Upper lobe of left lung (tissue), 6 donors: ENCODE measurements at regions not wholly inside any gene's neighbourhood (a gene's known extent, or its start where the extent isn't known, plus 50 kb on each side); places are given as distances from the start of the nearest gene placed in this dataset.
"Not testable (repeated sequence)": the region's sequence is repeated elsewhere in the genome, so short reads cannot be mapped to it uniquely, and the experiment has no call there.

Source experiments
- ATAC-seq, 2 donors: fragments of 200-7000 bp; cut with Tn5 transposase; one replicate each; pipeline ENCODE4 v1.9.1; 2022; ENCODE audit warnings: mild to moderate bottlenecking in 2 of 2, moderate library complexity in 2 of 2; ENCODE audit not compliant: low FRiP score in 2 of 2
- DNase-seq, 2 donors: peaks; one replicate each; pipeline ENCODE4 v3.0.0-alpha.2; 2019 to 2020
- H3K27ac ChIP-seq, 4 donors: fragments of 200-600 bp; sonication (generic); one replicate each; pipeline ENCODE4 v1.5.1; 2016 to 2019
- H3K27me3 ChIP-seq, 4 donors: fragments of 200-600 bp; sonication (generic); one replicate each; pipeline ENCODE4 v1.5.1; 2017 to 2019
- H3K36me3 ChIP-seq, 4 donors: fragments of 200-600 bp; sonication (generic); one replicate each; pipeline ENCODE4 v1.5.1; 2016 to 2019
- H3K4me1 ChIP-seq, 4 donors: fragments of 200-600 bp; sonication (generic); one replicate each; pipeline ENCODE4 v1.5.1; 2018 to 2019
- H3K4me3 ChIP-seq, 4 donors: fragments of 200-600 bp; sonication (generic); one replicate each; pipeline ENCODE4 v1.5.1; 2017 to 2019; ENCODE audit warnings: mild to moderate bottlenecking in 2 of 4, moderate library complexity in 1 of 4
- H3K9me3 ChIP-seq, 4 donors: fragments of 200-600 bp; sonication (generic); one replicate each; pipeline ENCODE4 v1.5.1; 2018 to 2019
- CTCF ChIP-seq, 6 experiments: fragments of 450-650 bp in 4 of 6; fragments of 200-600 bp in 2 of 6; sonication (generic) in 2 of 6; IDR thresholded peaks; one replicate each; pipeline ENCODE4 v1.5.1; 2016 to 2019; ENCODE audit warnings: antibody characterized with exemption in 6 of 6
- EP300 ChIP-seq, 4 donors: sonication (generic); formaldehyde crosslinking; IDR thresholded peaks; one replicate each; pipeline ENCODE4 v1.5.1; 2017; ENCODE audit warnings: antibody characterized with exemption in 4 of 4, control low read depth in 2 of 4
- POLR2A ChIP-seq, 4 donors: fragments of 450-650 bp; IDR thresholded peaks; one replicate each; pipeline ENCODE4 v1.5.1; 2016 to 2017; ENCODE audit warnings: antibody characterized with exemption in 4 of 4, mild to moderate bottlenecking in 2 of 4
- POLR2AphosphoS5 ChIP-seq, 2 donors: sonication (generic); formaldehyde crosslinking; IDR thresholded peaks; one replicate each; pipeline ENCODE4 v1.5.1; 2017; ENCODE audit warnings: antibody characterized with exemption in 2 of 2
- WGBS, 2 donors: methylation state at CpG; one replicate each; pipeline ENCODE4 v1.1.5; 2017 to 2018; 5-methylcytosine and 5-hydroxymethylcytosine counted together
- donor health status: DM: no; HTN: no; CAD: no; lungs with moderate emphysema.
- donor health status: DM: no; HTN: yes; CAD: no; lungs with severe emphysema.

DNA sequence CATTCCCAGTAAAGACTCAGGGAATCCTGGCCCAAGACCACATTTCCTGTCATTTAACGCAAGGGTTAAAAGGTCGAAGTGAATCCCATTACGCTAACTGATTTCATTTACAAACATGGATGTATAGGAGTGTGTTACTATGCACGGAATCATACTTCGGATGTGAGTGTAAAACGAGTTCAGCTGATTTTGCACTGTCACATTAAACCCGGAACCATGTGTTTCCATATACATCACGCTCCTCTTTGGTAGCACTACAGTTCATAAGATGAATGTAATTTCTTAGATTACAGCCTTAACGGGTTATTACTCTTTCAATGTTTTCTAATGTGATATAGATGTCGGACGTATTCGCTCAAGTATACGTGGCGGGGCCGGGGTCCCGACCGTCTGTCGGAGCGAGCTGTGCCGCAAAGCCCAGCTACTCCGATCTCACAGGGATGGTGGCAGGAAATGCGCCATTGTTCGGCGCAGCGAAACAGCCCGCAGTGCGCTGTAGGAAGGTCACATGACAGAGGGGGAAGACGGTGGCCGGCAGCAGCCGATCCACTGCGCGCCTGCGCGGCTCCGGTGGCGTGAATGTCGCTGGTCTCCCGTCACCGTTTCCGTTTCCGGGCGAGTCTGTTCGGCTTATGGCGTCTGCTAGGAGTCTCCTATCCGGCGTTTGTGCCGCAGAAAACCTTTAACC lies 97.3 kb downstream of the NPAP1 start:
- Histone ChIP-seq H3K4me1 (no peaks in the 10 kb centered on the region), H3K9me3 (peaks cover 0 to 18% (median 10%) of the 10 kb centered on the region in 4 donors), H3K27ac (no peak overlapping the region), H3K27me3 (no peaks in the 10 kb centered on the region), H3K4me3 (peak overlapping the region in 3 of 4 donors; percentile 26 to 50 (median 32)), H3K36me3 (no peaks in the 10 kb centered on the region)
- DNase-seq (peak; percentile 39 to 92), ATAC-seq (peak; percentile 30 to 68)
- 30 to 35% methylated on average over 35 to 47 of the region's 47 CpGs for WGBS, 2 donors
- TF ChIP-seq POLR2AphosphoS5 (IDR thresholded peaks at IDR 0.05) (no peak), POLR2A (IDR thresholded peaks at IDR 0.05) (no peak), EP300 (IDR thresholded peaks at IDR 0.05) (no peak), CTCF (IDR thresholded peaks at IDR 0.05) (no peak)

DNA sequence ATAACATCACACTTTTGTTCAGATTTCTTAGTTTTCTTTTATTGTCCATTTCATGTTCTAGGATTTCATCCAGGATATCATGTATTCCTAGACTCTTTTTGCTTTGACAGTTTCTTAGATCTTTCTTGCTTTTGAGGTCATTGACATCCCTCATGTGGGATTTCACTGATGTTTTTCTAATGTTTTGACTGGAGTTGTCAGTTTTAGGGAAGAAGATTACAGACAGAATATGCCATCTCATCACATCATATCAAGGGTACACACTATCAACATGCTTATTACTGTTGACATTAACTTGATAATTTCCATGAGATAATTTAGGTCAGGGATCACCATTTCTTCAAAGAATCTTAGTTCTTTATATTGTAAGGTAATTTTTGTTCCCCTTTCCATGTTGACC lies 101.7 kb downstream of the NPAP1 start:
- no peak for DNase-seq
- Histone ChIP-seq H3K4me1 (no peaks in the 10 kb centered on the region), H3K27ac (no peak overlapping the region), H3K9me3 (peaks cover 0 to 18% (median 8%) of the 10 kb centered on the region in 4 donors), H3K27me3 (no peaks in the 10 kb centered on the region), H3K36me3 (no peaks in the 10 kb centered on the region), H3K4me3 (no peak overlapping the region)
- TF ChIP-seq EP300 (IDR thresholded peaks at IDR 0.05) (no peak), POLR2A (IDR thresholded peaks at IDR 0.05) (no peak), CTCF (IDR thresholded peaks at IDR 0.05) (no peak), POLR2AphosphoS5 (IDR thresholded peaks at IDR 0.05) (no peak)
- no peak for ATAC-seq

GRCh38 chr15:24784506-24784905 lies 108.9 kb downstream of the NPAP1 start:
- Histone ChIP-seq H3K27me3 (no peaks in the 10 kb centered on the region), H3K4me3 (no peak overlapping the region), H3K4me1 (no peaks in the 10 kb centered on the region), H3K36me3 (no peaks in the 10 kb centered on the region), H3K9me3 (peaks cover 0 to 3% (median 0%) of the 10 kb centered on the region in 4 donors), H3K27ac (no peak overlapping the region)
- no peak for ATAC-seq
- WGBS, 2 donors: 39 to 41% methylated on average over 4 of the region's 4 CpGs
- TF ChIP-seq CTCF (IDR thresholded peaks at IDR 0.05): no peak
- DNase-seq: no peak

DNA sequence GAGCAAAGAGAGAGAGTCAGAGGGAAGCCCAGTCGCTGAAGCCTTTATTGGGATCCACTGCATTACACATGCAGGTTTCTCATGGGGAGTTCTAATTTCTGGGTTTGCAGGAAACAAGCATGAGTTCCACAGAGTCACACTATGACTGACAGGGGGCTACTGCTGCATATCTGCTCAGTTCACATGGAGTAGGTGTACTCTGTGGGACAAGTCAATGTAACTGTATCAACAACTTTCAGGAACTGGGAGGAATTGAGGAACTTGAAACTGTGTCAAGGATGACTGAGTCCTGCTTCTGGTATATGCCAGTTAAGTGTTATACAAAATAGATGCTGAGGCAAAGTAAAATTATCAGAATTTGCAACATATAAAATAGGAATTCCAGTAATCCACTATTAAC lies 110.8 kb downstream of the NPAP1 start:
- WGBS, 2 donors: 56 to 76% methylated on average over 1 of the region's 1 CpG
- ATAC-seq (no peak), DNase-seq (no peak)
- Histone ChIP-seq H3K4me1 (no peaks in the 10 kb centered on the region), H3K27me3 (no peaks in the 10 kb centered on the region), H3K36me3 (no peaks in the 10 kb centered on the region), H3K4me3 (no peak overlapping the region), H3K9me3 (peaks cover 0 to 3% (median 0%) of the 10 kb centered on the region in 4 donors), H3K27ac (no peak overlapping the region)
- TF ChIP-seq POLR2A (IDR thresholded peaks at IDR 0.05) (no peak), POLR2AphosphoS5 (IDR thresholded peaks at IDR 0.05) (no peak)

DNA sequence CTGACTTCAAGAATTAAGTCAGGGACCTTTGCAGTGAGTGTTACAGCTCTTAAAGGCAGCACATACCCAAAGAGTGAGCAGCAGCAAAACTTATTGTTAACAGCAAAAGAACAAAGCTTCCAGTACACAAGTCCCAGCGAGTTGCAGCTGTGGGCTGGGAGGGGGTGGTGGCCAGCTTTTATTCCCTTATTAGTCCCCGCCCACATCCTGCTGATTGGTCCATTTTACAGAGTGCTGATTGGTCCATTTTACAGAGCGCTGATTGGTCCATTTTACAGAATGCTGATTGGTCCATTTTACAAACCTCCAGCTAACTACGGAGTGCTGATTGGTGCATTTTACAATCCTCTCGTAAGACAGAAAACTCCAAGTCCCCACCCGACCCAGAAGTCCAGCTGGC lies 127.0 kb downstream of the NPAP1 start:
- not testable (repeated sequence) for ATAC-seq, H3K27me3 ChIP-seq, H3K4me3 ChIP-seq, H3K27ac ChIP-seq, H3K36me3 ChIP-seq, H3K4me1 ChIP-seq, DNase-seq
- 69 to 71% methylated on average over 6 of the region's 6 CpGs for WGBS, 2 donors
- H3K9me3 ChIP-seq: peaks cover 0 to 20% (median 0%) of the 10 kb centered on the region in 4 donors

DNA sequence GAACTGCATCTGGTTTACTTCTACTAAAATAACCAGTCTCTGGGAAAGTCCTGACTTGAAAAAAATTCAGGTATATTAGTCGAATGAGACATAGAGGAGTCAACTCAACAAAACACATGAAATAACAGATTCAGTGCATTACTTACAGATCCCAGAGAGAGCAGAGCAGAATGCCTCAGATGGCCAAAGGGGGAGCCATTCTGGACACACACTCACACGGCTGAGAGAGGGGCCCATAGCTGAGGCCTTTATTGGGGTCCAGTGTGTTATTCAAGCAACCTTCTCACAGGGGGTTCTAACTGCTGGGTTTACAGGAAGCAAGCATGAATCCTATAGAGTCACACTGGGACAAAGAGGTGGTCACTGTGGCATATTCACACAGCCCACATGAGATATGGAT lies 135.1 kb upstream of the SNRPN start:
- WGBS, 2 donors: 54 to 65% methylated on average over 2 of the region's 2 CpGs
- ATAC-seq: no peak
- TF ChIP-seq EP300 (IDR thresholded peaks at IDR 0.05) (no peak), POLR2A (IDR thresholded peaks at IDR 0.05) (no peak), POLR2AphosphoS5 (IDR thresholded peaks at IDR 0.05) (no peak), CTCF (IDR thresholded peaks at IDR 0.05) (no peak)

More for the DNA sequence above, 135.1 kb upstream of the SNRPN start:
- Histone ChIP-seq H3K27ac (no peak overlapping the region), H3K4me3 (no peak overlapping the region), H3K4me1 (no peaks in the 10 kb centered on the region), H3K36me3 (no peaks in the 10 kb centered on the region), H3K9me3 (peaks cover 0 to 5% (median 2%) of the 10 kb centered on the region in 4 donors), H3K27me3 (no peaks in the 10 kb centered on the region)
- no peak for DNase-seq
